ENCODE measurements at regions not wholly inside any gene's neighbourhood (a gene's known extent, or its start where the extent isn't known, plus 50 kb on each side); places are given as distances from the start of the nearest gene placed in this dataset.
"Not testable (repeated sequence)": the region's sequence is repeated elsewhere in the genome, so short reads cannot be mapped to it uniquely, and the experiment has no call there.

DNA sequence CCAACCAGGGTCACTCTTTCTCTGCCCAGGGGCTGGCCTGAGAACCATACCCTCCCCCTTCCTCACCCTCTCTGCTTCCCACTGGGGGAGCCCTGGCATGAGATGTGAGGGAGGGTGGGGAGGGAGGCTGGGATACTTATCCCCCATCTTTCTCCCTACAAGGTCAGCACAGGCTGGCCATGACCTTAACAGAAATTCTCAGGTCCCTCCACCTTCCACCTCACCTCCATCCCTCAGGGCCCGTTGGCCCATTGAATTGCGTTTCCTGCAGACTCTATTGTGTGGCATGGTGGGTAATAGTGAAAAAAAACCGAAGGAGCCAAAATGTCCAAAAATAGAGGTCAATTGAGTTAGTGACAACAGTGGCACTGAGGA is 159.5 kb downstream of the OR4M2 start:
- Mint-ChIP-seq H3K27ac (no peak overlapping the region), H3K36me3 (peaks cover 14% of the 10 kb centered on the region), H3K4me3 (no peak overlapping the region), H3K9me3 (peaks cover 59% of the 10 kb centered on the region), H3K27me3 (ENCODE audit: low read depth) (no peaks in the 10 kb centered on the region), H3K4me1 (no peaks in the 10 kb centered on the region)
- no peak for DNase-seq (ENCODE audit: low spot score in 2 of 2, unreplicated experiment in 2 of 2)
- no peak for TF ChIP-seq CTCF (IDR thresholded peaks at IDR 0.05; ENCODE audit: unreplicated experiment)

- TF ChIP-seq CTCF (IDR thresholded peaks at IDR 0.05; ENCODE audit: unreplicated experiment), result no peak
- DNase-seq (ENCODE audit: low spot score in 2 of 2, unreplicated experiment in 2 of 2), result no peak
- Mint-ChIP-seq H3K4me3 (no peak overlapping the region), H3K36me3 (peaks cover 17% of the 10 kb centered on the region), H3K4me1 (no peaks in the 10 kb centered on the region), H3K27me3 (ENCODE audit: low read depth) (no peaks in the 10 kb centered on the region), H3K9me3 (peaks cover 57% of the 10 kb centered on the region), H3K27ac (no peak overlapping the region)
Observed at GRCh38 chr15:22240403-22240802, 160.1 kb downstream of the OR4M2 start.

- no peak for DNase-seq (ENCODE audit: low spot score in 2 of 2, unreplicated experiment in 2 of 2)
- Mint-ChIP-seq H3K27me3 (ENCODE audit: low read depth) (no peaks in the 10 kb centered on the region), H3K4me1 (no peaks in the 10 kb centered on the region), H3K27ac (no peak overlapping the region), H3K4me3 (no peak overlapping the region), H3K36me3 (peaks cover 17% of the 10 kb centered on the region), H3K9me3 (peaks cover 58% of the 10 kb centered on the region)
- TF ChIP-seq CTCF (IDR thresholded peaks at IDR 0.05; ENCODE audit: unreplicated experiment), result no peak
Observed at GRCh38 chr15:22240986-22241385, 160.7 kb downstream of the OR4M2 start.

- no peak overlapping the region for H3K4me3 Mint-ChIP-seq
- peaks cover 21% of the 10 kb centered on the region for H3K36me3 Mint-ChIP-seq
- no peaks in the 10 kb centered on the region for H3K4me1 Mint-ChIP-seq
- no peaks in the 10 kb centered on the region for H3K27me3 Mint-ChIP-seq (ENCODE audit: low read depth)
- no peak overlapping the region for H3K27ac Mint-ChIP-seq
- DNase-seq (ENCODE audit: low spot score in 2 of 2, unreplicated experiment in 2 of 2), result no peak
- TF ChIP-seq CTCF (IDR thresholded peaks at IDR 0.05; ENCODE audit: unreplicated experiment), result no peak
- peaks cover 59% of the 10 kb centered on the region for H3K9me3 Mint-ChIP-seq
Observed at GRCh38 chr15:22241451-22241850, 161.1 kb downstream of the OR4M2 start.

- not testable (repeated sequence) for H3K27ac Mint-ChIP-seq; DNase-seq (ENCODE audit: low spot score in 2 of 2, unreplicated experiment in 2 of 2); H3K4me3 Mint-ChIP-seq; H3K4me1 Mint-ChIP-seq; H3K27me3 Mint-ChIP-seq (ENCODE audit: low read depth)
- Mint-ChIP-seq H3K9me3 (peaks cover 54% of the 10 kb centered on the region), H3K36me3 (peaks cover 22% of the 10 kb centered on the region)
Observed at GRCh38 chr15:22242311-22242710, 162.0 kb downstream of the OR4M2 start.

DNA sequence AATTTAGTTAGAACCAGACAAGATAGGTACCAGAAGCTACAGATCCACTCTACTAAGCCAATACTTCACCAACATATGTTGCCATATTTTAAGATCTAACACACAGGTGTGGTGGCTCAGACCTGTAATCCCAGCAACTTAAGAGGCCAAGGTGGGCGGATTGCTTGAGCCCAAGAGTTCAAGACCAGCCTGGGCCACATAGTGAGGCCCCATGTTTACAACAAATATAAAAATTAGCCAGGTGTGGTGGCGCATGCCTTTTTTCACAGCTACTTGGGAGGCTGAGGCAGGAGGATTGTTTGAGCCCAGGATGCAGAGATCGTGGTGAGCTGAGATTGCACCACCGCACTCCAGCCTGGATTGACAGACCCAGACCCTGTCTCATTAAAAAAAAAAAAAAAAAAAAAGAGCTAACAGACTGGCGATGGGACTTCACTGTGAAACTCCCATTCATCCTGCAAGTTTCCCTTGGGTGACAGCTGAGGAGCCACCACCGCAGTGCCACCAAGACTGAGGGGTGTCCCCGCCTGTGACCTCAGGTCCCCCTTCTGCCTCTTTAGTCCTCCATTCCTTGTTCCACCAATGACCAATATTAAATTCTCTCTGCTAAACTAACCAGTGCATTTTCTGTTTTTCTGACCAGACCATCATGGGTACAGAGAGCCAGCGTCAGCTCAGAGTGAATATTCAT is 163.3 kb downstream of the OR4M2 start:
- Mint-ChIP-seq H3K36me3 (peaks cover 24% of the 10 kb centered on the region), H3K27ac (no peak overlapping the region), H3K4me3 (no peak overlapping the region), H3K9me3 (peaks cover 56% of the 10 kb centered on the region), H3K4me1 (no peaks in the 10 kb centered on the region), H3K27me3 (ENCODE audit: low read depth) (no peaks in the 10 kb centered on the region)
- no peak for DNase-seq (ENCODE audit: low spot score in 2 of 2, unreplicated experiment in 2 of 2)
- TF ChIP-seq CTCF (IDR thresholded peaks at IDR 0.05; ENCODE audit: unreplicated experiment), result no peak

DNA sequence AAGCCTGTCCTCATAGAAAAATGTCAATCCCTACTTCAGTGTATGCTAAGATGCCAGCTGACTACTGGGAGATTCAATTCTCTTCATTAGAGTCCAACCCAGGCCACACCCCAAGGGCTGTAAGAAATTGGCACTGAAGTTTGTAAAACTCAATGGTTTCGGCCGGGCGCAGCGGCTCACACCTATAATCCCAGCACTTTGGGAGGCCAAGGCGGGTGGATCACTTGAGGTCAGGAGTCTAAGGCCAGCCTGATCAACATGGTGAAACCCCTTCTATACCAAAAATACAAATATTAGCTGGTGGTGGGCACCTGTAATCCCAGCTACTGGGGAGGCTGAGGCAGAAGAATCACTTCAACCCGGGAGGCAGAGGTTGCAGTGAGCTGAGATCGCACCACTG is 169.2 kb downstream of the OR4M2 start:
- DNase-seq (ENCODE audit: low spot score in 2 of 2, unreplicated experiment in 2 of 2); H3K4me1 Mint-ChIP-seq; H3K4me3 Mint-ChIP-seq; H3K27ac Mint-ChIP-seq; H3K27me3 Mint-ChIP-seq (ENCODE audit: low read depth): not testable (repeated sequence)
- Mint-ChIP-seq H3K9me3 (peaks cover 55% of the 10 kb centered on the region), H3K36me3 (peaks cover 16% of the 10 kb centered on the region)

GRCh38 chr15:22250501-22251290 is 170.4 kb downstream of the OR4M2 start:
- not testable (repeated sequence) for H3K4me1 Mint-ChIP-seq; DNase-seq (ENCODE audit: low spot score in 2 of 2, unreplicated experiment in 2 of 2); H3K27me3 Mint-ChIP-seq (ENCODE audit: low read depth); H3K27ac Mint-ChIP-seq; H3K4me3 Mint-ChIP-seq
- Mint-ChIP-seq H3K36me3 (peaks cover 15% of the 10 kb centered on the region), H3K9me3 (peaks cover 63% of the 10 kb centered on the region)
